GM13976 (cell line): ENCODE measurements at regions not wholly inside any gene's neighbourhood (a gene's known extent, or its start where the extent isn't known, plus 50 kb on each side); places are given as distances from the start of the nearest gene placed in this dataset.
"Not testable (repeated sequence)": the region's sequence is repeated elsewhere in the genome, so short reads cannot be mapped to it uniquely, and the experiment has no call there.

Experiments
- DNase-seq: peaks from one replicate; pipeline ENCODE4 v3.0.0; 2012; ENCODE audit warnings: low spot score
- CTCF ChIP-seq: IDR thresholded peaks from 2 replicates; pipeline ENCODE4 v1.5.1; 2012; ENCODE audit warnings: borderline replicate concordance, mild to moderate bottlenecking; ENCODE audit not compliant: insufficient read depth; ENCODE audit errors: extremely low read depth, missing control alignments, control extremely low read depth
- in situ Hi-C: fragments of 300-500 bp; cut with MboI; formaldehyde crosslinking; loops from one replicate; pipeline ENCODE4 v1.12.0; 2022; ENCODE audit warnings: low sequenced_read_pairs, mixed read lengths, inconsistent platforms; ENCODE audit not compliant: unreplicated experiment

- no peak for TF ChIP-seq CTCF
- in situ Hi-C loops: no loop called here
Observed at GRCh38 chr6:168852376-168852884, 401.2 kb downstream of the THBS2 start.

GRCh38 chr6:168851460-168852375 lies 401.9 kb downstream of the THBS2 start:
- TF ChIP-seq CTCF: no peak
- no peak for DNase-seq
- in situ Hi-C loops: no loop called here

More at GRCh38 chr6:168852376-168852884, 401.2 kb downstream of the THBS2 start:
- DNase-seq: no peak

DNA sequence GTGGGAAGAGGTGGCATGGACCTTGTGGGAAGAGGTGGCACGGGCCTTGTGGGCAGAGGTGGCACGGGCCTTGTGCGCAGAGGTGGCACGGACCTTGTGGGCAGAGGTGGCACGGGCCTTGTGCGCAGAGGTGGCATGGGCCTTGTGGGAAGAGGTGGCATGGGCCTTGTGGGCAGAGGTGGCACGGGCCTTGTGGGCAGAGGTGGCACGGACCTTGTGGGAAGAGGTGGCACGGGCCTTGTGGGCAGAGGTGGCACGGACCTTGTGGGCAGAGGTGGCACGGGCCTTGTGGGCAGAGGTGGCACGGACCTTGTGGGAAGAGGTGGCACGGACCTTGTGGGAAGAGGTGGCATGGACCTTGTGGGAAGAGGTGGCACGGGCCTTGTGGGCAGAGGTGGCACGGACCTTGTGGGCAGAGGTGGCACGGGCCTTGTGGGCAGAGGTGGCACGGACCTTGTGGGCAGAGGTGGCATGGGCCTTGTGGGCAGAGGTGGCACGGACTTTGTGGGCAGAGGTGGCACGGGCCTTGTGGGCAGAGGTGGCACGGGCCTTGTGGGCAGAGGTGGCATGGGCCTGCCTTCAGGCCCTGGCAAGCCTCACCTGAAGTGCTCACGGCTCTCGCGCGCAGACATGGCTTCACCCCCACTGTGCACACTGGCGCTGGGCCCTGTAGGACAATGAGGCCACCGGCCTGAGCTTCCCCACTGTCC lies 403.5 kb downstream of the THBS2 start:
- in situ Hi-C loops, DNase-seq: not testable (repeated sequence)

DNA sequence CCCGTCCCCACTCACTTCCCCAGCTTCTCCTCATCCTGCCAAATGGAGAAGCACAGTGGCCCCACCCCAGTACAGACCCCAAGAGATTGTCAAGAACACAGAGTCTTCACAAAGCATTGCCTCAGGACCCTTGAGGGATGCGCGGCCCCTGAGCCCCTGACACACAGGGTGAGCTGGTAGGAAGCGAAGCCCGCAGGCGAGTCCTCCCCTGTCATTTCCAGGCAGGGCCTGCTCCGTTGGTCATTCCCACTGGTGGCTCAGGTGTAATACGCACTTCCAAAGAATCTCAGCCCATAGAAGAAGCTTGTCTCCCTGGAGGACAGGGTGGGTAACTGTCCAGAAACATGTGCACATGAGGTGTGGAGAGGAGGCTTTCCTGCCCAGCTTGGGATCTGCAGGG lies 404.2 kb downstream of the THBS2 start:
- DNase-seq: no peak
- in situ Hi-C loops: no loop called here

GRCh38 chr6:168848797-168849196 lies 404.8 kb downstream of the THBS2 start:
- no peak for TF ChIP-seq CTCF
- DNase-seq: no peak
- in situ Hi-C loops: no loop called here

More for the DNA sequence above, 404.2 kb downstream of the THBS2 start:
- no peak for TF ChIP-seq CTCF

DNA sequence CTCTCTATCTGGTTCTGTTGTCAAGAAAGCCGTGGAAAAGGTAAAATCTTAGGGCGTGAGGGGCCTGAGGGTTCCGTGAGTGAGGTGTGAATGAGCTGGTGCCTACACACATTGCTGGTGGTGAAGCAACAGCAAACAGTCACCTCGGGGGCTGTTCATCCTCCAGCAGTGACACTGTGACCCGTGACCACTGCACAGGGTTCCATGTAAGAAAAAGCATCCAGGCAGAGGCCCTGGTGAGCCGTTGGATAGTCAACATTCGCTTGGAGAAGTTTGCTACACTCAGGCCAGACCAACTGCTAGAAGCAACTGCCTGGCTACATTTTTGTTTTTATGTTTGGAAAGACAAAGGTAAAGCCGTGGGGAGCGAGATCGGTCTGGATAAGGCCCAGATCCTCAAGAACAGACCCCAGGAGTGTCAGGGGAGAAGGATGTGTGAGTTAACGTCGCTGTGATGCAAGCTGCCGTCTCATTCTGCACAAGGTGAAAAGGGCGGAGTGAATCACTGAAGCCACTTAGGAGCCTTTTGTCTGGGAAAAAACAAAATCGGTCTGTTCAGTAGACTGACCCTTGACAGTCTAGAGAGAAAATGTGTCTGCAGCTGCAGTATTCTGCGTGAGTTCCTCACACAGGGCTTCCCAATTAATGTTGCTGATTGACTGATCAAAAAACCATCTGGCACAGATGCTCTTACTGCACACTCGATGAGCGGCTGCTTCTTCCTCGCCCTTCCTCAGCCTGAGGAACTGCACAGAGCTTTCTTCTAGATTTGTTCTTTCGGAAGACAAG lies 404.0 kb downstream of the SMOC2 start:
- no peak for DNase-seq
- no peak for TF ChIP-seq CTCF
- in situ Hi-C loops: no loop called here

- in situ Hi-C loops, DNase-seq: not testable (repeated sequence)
Observed at GRCh38 chr6:168842632-168843212, 401.7 kb downstream of the SMOC2 start.
